ENCODE measurements at regions not wholly inside any gene's neighbourhood (a gene's known extent, or its start where the extent isn't known, plus 50 kb on each side); places are given as distances from the start of the nearest gene placed in this dataset.

- DNase-seq, result no peak
Measured at GRCh38 chr10:33126742-33127141, 168.7 kb upstream of the ITGB1 start.

- no peak for DNase-seq
Measured at GRCh38 chr10:33125522-33126517, 167.8 kb upstream of the ITGB1 start.

DNA sequence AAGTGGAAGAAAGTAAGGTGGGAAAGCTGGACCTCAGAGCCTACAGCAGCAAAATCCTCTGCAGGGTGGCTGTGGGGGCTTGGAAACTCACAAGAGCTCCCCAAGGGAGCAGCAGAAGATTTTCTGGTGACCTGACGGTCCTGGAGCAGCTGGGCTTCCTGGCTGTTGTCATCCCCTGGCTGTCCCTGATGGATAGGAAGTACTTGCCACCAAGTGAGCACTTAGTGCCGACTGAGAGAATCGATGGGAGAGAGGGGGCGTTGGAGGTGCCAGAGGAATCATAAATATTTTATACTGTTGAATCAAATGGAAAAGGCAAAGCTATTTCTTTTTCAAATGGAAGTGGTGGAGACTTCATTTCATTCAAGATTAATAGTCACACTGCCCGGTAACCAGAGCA, 167.1 kb upstream of the ITGB1 start:
- no peak for DNase-seq

GRCh38 chr10:33123680-33124079, 165.7 kb upstream of the ITGB1 start:
- DNase-seq, result no peak

DNA sequence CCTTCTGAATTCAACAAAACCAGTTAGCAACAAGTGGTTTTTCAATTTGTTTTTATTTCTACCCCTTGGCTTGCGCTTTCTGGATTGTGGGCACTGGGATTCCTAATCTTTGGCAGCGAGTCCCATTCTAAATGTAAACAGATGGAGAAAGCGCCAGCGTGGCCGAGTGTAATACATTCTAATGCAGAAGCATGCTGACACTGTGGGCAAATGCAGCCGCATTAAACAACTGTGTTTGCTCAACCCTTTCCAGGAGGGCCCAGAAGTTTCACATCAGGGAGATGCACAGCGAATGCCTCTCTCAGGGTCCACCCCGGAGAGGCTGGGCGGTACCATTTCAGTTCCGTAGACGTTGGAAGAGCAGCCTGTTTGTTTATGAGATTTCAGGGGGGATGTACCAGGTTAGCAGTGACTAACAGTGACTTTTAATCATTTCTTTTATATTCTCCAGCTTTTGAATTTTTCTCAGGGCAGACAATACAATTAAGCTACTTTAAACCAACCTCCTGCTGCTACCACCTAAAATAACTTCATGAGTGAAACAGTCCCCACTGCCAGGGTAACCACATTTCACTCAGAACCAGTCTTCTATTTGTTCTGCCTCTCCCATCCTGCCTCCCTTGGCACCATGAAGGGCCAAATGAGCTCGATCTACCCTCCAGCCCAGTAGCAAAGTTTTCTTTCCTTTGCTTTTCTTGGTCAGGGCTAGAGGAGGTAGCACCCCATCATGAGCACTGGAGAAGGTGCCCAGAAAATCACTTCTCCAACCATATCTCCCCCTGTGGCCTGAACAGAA, 164.2 kb upstream of the ITGB1 start:
- DNase-seq, result no peak

GRCh38 chr10:33120700-33121099, 162.7 kb upstream of the ITGB1 start:
- no peak for DNase-seq

- DNase-seq, result no peak
Measured at GRCh38 chr10:33120275-33120674, 162.2 kb upstream of the ITGB1 start.

GRCh38 chr10:33117816-33118215, 159.8 kb upstream of the ITGB1 start:
- no peak for DNase-seq

GRCh38 chr10:33117230-33117629, 159.2 kb upstream of the ITGB1 start:
- no peak for DNase-seq

DNA sequence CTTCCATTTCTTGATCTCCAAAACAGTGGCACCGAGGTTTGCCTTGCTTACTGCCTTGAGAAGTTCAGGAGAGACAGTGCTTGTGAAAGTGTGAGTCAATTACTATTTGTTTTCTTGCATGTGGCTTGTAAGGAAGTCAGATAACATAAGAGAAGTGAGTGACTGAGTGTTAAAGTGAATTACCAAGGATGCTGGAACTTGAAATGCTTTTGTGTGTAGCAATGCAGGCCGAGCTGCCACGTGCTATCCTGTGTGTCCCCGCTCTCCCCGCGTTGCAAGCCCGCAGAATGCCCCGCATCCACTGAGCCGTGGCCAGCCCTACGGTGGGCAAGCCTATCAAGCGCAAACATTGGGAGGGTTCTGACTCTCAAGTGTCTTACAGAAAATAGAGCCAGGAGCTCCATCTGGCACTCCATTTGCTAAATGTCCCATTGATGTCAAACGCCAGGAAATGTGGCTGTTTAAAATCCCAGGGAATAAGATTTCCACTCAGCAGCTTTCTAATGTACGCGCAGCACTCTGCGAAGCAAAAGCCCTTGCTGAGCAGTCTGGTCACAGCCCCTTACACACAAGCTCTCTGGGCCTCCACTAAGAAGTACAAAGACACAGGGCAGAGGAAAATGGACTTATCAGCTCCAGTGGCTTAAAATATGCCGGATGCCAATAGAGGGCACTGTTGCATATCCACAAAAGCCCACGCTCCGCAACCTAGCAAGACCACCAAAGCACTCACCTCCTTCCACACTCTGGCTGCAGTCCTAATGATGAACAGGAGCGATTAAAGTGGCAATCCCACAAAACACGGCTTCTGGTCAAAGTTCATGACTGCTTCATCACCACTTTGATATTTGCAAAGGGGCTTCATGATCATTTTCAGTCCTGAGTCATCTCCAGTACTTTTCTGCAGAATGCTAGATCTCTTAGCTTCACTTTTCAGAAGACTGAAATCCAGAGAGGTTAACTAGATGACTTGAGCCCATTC, 158.0 kb upstream of the ITGB1 start:
- no peak for DNase-seq

GRCh38 chr10:33114451-33114952, 156.5 kb upstream of the ITGB1 start:
- DNase-seq, result no peak

DNA sequence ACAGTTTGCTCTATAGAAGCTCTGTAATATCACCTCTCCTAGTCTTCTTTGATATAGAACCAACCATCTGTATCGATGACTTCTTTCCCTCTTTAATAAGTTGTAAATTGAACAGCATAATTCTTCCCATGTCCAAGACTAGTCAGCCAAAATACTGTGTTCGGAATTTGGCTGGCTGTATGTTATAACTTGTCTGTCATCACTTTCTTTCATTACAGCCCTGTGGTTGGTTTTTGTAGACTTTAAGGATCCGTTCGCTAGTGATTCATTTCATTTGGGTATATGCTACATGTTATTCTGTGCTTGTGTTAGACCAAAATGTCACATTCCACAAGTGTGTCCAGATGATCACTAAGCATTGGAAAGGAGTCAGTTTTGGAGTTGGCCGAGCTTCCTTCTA, 155.4 kb upstream of the ITGB1 start:
- no peak for DNase-seq

DNA sequence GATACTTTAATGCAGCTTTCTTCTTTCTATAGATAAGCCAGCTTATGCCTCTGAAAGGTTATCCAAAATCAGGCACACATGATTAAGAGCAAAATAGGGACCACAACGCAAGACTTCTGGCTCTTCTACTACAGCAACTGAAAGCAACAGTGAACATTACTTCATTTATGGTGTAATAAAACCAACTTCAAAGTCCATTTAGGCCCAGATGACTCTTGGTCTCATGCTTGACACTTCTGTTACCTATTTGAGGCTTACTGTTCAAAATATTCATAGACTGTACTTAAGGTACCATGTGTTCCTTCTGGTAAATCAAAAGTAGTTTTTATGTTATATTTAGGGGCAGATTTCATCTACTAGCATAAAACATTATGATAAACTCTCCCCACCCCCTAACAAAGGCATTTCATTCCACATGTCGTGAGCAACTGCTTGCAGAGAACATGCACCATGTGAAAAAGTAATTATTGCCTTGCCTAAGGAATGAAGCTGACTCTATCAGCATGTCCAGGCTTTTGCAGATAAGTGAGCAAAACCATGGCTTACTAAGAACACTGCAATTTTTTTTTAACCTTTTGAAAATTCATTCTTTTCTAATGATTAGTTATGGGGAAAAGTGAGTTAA, 154.9 kb upstream of the ITGB1 start:
- DNase-seq, result no peak

- DNase-seq, result no peak
Measured at GRCh38 chr10:33111488-33112051, 153.5 kb upstream of the ITGB1 start.

- no peak for DNase-seq
Measured at GRCh38 chr10:33109788-33110469, 151.9 kb upstream of the ITGB1 start.

DNA sequence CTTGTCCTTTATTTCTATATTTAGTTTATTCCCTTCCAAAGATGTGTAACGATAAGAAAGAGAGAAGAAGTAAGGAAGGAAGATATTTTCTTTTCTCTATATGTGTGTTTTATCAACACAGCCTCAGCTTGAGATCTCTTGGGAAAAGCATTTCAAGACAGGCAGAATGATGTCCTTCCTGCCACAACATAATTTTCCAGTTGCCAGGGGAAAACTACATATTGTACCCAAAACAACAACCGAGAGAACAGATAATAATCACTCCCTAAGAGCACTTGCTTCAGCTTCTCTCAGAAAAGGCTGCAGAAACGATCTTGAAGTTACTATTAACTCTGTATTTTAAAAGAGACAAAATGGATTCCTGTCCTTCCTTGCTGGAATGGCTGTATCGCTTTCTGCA, 151.4 kb upstream of the ITGB1 start:
- DNase-seq, result no peak

GRCh38 chr10:33107953-33108352, 149.9 kb upstream of the ITGB1 start:
- no peak for DNase-seq

DNA sequence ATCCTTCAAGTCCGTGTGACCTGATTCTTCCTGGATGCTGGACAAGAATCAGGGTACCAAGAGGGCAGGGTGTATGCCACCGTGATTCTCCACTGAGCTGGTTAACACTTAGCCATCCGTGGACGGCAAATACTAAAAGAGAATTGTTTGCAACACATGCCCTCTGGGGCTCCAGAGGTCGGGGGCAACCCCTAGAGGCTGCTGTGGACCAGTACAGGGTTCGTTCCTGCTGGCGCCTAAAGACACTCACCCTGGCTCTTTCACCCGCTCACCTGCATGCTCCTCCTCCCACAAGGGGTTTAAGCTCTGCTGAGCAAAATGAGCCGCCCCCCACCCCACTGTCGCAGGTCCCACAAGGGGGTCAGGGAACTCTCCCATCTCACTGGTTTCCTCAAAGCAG, 148.7 kb upstream of the ITGB1 start:
- DNase-seq, result no peak

GRCh38 chr10:33103863-33104379, 145.9 kb upstream of the ITGB1 start:
- no peak for DNase-seq

DNA sequence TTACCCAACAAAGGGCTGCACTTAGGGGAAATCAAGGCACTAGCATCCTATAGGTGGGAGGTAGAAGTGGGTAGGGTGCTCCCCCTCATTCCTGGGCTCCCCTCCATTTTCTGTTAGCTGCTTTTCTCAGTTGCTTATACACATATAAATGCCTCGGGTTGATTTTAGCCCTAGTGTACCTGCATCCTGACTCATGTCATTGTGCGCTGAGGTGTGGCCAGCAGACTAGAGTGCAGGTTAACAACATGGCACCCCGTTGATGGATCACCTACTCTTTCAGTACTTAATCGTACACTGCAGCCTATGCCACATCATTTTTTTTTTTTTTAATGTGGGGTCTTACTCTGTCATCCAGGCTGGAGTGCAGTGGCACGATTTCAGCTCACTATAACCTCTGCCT, 144.0 kb upstream of the ITGB1 start:
- DNase-seq, result no peak

DNA sequence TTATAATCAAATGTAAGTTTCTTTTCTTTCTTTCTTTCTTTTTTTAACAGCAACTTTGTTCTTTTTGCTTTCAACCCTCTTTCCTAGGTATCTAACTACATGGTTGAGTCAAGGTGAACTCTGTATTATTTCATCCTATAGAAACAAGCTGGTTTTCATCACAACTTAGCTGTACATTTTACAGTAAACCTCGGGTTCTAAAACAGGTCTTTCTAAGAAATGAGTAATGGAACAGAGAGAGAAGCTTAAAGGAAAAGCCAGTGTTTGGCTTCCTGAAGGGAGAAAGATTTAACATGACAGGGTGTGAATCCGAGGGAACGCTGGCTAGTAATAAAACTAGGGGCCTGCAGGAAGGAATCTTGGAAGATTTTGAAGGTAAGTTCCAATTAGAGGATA, 143.4 kb upstream of the ITGB1 start:
- no peak for DNase-seq
